ENCODE measurements at regions not wholly inside any gene's neighbourhood (a gene's known extent, or its start where the extent isn't known, plus 50 kb on each side); places are given as distances from the start of the nearest gene placed in this dataset.

DNA sequence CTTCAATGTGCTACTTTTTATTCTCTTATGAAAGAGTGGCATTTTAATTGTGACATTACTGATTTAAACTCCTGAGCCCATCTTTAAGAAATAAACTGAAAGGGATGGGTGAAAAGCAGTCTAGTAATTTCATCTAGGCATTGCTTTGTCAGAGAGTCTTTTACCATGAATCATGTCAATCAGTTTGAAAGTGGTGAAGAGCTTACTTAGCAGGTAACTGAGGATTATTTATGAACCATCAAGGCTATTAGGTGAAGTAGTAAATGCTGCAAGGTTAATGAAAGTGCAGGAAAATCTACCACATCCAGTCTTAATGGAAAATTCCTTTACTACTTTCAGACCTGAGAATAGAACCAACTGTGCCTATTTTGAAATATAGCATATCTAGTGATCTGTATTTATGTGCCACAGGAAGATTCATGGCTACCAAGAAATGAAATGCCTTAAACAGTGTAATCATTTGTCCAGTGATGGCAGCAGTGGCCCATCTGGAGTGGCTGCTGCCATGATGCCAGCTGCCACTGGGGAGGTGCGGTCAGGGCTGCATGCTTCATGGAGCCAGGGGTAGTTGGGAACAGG lies 368.9 kb downstream of the SLITRK6 start:
- H3K27me3 ChIP-seq (ENCODE audit: insufficient read depth, low read length): no peaks in the 10 kb centered on the region
- H3K4me3 ChIP-seq (ENCODE audit: low read depth, low read length, poor library complexity, severe bottlenecking): no peak overlapping the region
- H3K27ac ChIP-seq (ENCODE audit: low read depth, low read length, poor library complexity, severe bottlenecking): no peak overlapping the region
- H2AFZ ChIP-seq (ENCODE audit: low read length): no peak overlapping the region
- no peak overlapping the region for H3K4me2 ChIP-seq (ENCODE audit: low read length)
- H3K9me2 ChIP-seq (ENCODE audit: low read depth, low read length): no peaks in the 10 kb centered on the region
- H3K9ac ChIP-seq (ENCODE audit: low read length): no peak overlapping the region
- H3K79me2 ChIP-seq (ENCODE audit: insufficient read depth, low read length): no peaks in the 10 kb centered on the region
- no peaks in the 10 kb centered on the region for H3F3A ChIP-seq (ENCODE audit: insufficient read depth, low read length)
- H3K36me3 ChIP-seq (ENCODE audit: insufficient read depth, low read length): no peaks in the 10 kb centered on the region
- peaks cover 6% of the 10 kb centered on the region for H3K4me1 ChIP-seq (ENCODE audit: insufficient read depth, low read length, severe bottlenecking)
- TF ChIP-seq, protein P1, sequence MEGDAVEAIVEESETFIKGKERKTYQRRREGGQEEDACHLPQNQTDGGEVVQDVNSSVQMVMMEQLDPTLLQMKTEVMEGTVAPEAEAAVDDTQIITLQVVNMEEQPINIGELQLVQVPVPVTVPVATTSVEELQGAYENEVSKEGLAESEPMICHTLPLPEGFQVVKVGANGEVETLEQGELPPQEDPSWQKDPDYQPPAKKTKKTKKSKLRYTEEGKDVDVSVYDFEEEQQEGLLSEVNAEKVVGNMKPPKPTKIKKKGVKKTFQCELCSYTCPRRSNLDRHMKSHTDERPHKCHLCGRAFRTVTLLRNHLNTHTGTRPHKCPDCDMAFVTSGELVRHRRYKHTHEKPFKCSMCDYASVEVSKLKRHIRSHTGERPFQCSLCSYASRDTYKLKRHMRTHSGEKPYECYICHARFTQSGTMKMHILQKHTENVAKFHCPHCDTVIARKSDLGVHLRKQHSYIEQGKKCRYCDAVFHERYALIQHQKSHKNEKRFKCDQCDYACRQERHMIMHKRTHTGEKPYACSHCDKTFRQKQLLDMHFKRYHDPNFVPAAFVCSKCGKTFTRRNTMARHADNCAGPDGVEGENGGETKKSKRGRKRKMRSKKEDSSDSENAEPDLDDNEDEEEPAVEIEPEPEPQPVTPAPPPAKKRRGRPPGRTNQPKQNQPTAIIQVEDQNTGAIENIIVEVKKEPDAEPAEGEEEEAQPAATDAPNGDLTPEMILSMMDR (IDR thresholded peaks at IDR 0.05; ENCODE audit: low read length): no peak
- no peak for TF ChIP-seq EZH2 (IDR thresholded peaks at IDR 0.05; ENCODE audit: borderline replicate concordance, low read length)
- peaks cover 8% of the 10 kb centered on the region; the same call in 1 of the 2 replicates for H3K9me3 ChIP-seq (ENCODE audit: low read length)
- no peaks in the 10 kb centered on the region for H4K20me1 ChIP-seq (ENCODE audit: insufficient read depth, low read length)

DNA sequence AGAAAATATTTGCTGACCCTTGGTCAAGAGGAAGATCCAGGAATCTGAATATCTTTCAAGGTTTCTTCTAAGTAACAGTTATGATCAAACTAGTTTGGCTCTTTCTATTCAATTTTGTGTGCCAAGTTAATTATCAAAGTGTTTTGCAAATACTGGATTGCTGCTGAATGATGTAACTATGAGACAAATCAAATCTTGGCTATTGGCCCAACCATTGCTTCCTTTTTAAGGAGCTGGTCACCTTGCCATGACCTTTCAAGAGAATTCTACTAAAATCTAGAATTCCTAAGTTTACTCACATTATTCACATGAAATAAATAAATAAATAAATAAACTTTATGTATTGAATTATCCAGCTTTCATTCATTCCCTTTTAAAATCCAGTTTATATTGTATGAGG lies 371.8 kb downstream of the SLITRK6 start:
- Histone ChIP-seq H3K27ac (ENCODE audit: low read depth, low read length, poor library complexity, severe bottlenecking) (no peak overlapping the region), H3F3A (ENCODE audit: insufficient read depth, low read length) (no peaks in the 10 kb centered on the region), H3K9ac (ENCODE audit: low read length) (no peak overlapping the region), H3K4me3 (ENCODE audit: low read depth, low read length, poor library complexity, severe bottlenecking) (no peak overlapping the region), H3K79me2 (ENCODE audit: insufficient read depth, low read length) (no peaks in the 10 kb centered on the region), H3K9me3 (ENCODE audit: low read length) (peaks cover 8% of the 10 kb centered on the region; the same call in 1 of the 2 replicates), H3K36me3 (ENCODE audit: insufficient read depth, low read length) (no peaks in the 10 kb centered on the region), H3K4me1 (ENCODE audit: insufficient read depth, low read length, severe bottlenecking) (peaks cover 19% of the 10 kb centered on the region), H3K4me2 (ENCODE audit: low read length) (no peak overlapping the region), H3K27me3 (ENCODE audit: insufficient read depth, low read length) (no peaks in the 10 kb centered on the region), H2AFZ (ENCODE audit: low read length) (no peak overlapping the region), H4K20me1 (ENCODE audit: insufficient read depth, low read length) (no peaks in the 10 kb centered on the region), H3K9me2 (ENCODE audit: low read depth, low read length) (no peaks in the 10 kb centered on the region)
- TF ChIP-seq EZH2 (IDR thresholded peaks at IDR 0.05; ENCODE audit: borderline replicate concordance, low read length): no peak
- TF ChIP-seq, protein P1 (IDR thresholded peaks at IDR 0.05; ENCODE audit: low read length): no peak

GRCh38 chr13:85420136-85420535 lies 379.1 kb downstream of the SLITRK6 start:
- H3K79me2 ChIP-seq (ENCODE audit: insufficient read depth, low read length): no peaks in the 10 kb centered on the region
- H2AFZ ChIP-seq (ENCODE audit: low read length): no peak overlapping the region
- H3F3A ChIP-seq (ENCODE audit: insufficient read depth, low read length): no peaks in the 10 kb centered on the region
- H3K27ac ChIP-seq (ENCODE audit: low read depth, low read length, poor library complexity, severe bottlenecking): no peak overlapping the region
- H3K4me1 ChIP-seq (ENCODE audit: insufficient read depth, low read length, severe bottlenecking): peaks cover 11% of the 10 kb centered on the region
- no peak overlapping the region for H3K4me2 ChIP-seq (ENCODE audit: low read length)
- no peaks in the 10 kb centered on the region for H3K9me2 ChIP-seq (ENCODE audit: low read depth, low read length)
- no peaks in the 10 kb centered on the region for H3K9me3 ChIP-seq (ENCODE audit: low read length)
- H3K9ac ChIP-seq (ENCODE audit: low read length): no peak overlapping the region
- TF ChIP-seq, protein P1 (IDR thresholded peaks at IDR 0.05; ENCODE audit: low read length): no peak
- no peak for TF ChIP-seq EZH2 (IDR thresholded peaks at IDR 0.05; ENCODE audit: borderline replicate concordance, low read length)
- H3K36me3 ChIP-seq (ENCODE audit: insufficient read depth, low read length): no peaks in the 10 kb centered on the region
- H4K20me1 ChIP-seq (ENCODE audit: insufficient read depth, low read length): no peaks in the 10 kb centered on the region
- no peak overlapping the region for H3K4me3 ChIP-seq (ENCODE audit: low read depth, low read length, poor library complexity, severe bottlenecking)
- no peaks in the 10 kb centered on the region for H3K27me3 ChIP-seq (ENCODE audit: insufficient read depth, low read length)
